HEK293 (cell line): ENCODE measurements at regions not wholly inside any gene's neighbourhood (a gene's known extent, or its start where the extent isn't known, plus 50 kb on each side); places are given as distances from the start of the nearest gene placed in this dataset.

Experiments
- CTCF ChIA-PET: fragments of 350-600 bp; formaldehyde crosslinking; extraction: SDS; loops from one replicate; lab custom pipeline; 2021; ENCODE audit warnings: antibody characterized with exemption; lab: Yijun Ruan, JAX
- POLR2A ChIA-PET: fragments of 300-600 bp; formaldehyde crosslinking; extraction: SDS; loops from one replicate; lab custom pipeline; 2020; ENCODE audit warnings: antibody characterized with exemption, inconsistent platforms; lab: Yijun Ruan, JAX
- H3K27ac ChIP-seq: fragments of 200-500 bp; sonication (Bioruptor generic); 2 replicates; pipeline ENCODE4 v1.5.1; 2014; ENCODE audit warnings: low read depth, low read length, control low read depth, inconsistent platforms; ENCODE audit errors: extremely low read depth
- H3K36me3 ChIP-seq, 2 experiments: fragments of 200-500 bp in 1 of 2; sonication (Bioruptor generic) in 1 of 2; 1 replicate in 1 of 2; 2 replicates in 1 of 2; pipeline ENCODE4 v1.5.1; 2014 to 2017; ENCODE audit warnings: inconsistent platforms in 2 of 2, low read length in 2 of 2; ENCODE audit not compliant: control insufficient read depth in 2 of 2, insufficient read depth in 1 of 2
- H3K4me1 ChIP-seq: fragments of 200-500 bp; sonication (Bioruptor generic); 2 replicates; pipeline ENCODE4 v1.5.1; 2014; ENCODE audit warnings: mild to moderate bottlenecking, low read length, inconsistent platforms; ENCODE audit not compliant: control insufficient read depth, insufficient read depth
- H3K4me3 ChIP-seq: 2 replicates; pipeline ENCODE4 v1.5.1; 2011; ENCODE audit warnings: low read depth, mild to moderate bottlenecking, control low read depth, low read length, moderate library complexity
- H3K9me3 ChIP-seq: fragments of 200-500 bp; sonication (Bioruptor generic); 2 replicates; pipeline ENCODE4 v1.5.1; 2014; ENCODE audit warnings: low read depth, low read length, inconsistent platforms; ENCODE audit not compliant: control insufficient read depth, insufficient read depth
- BCL6B ChIP-seq: fragments of 450-650 bp; formaldehyde crosslinking; IDR thresholded peaks from 2 replicates; pipeline ENCODE4 v1.5.1; 2017; ENCODE audit warnings: missing biosample characterization, missing genetic modification characterization
- IKZF3 ChIP-seq: fragments of 450-650 bp; IDR thresholded peaks from 2 replicates; pipeline ENCODE4 v1.5.0; 2018; ENCODE audit warnings: missing biosample characterization, mild to moderate bottlenecking, missing genetic modification characterization, moderate library complexity
- KLF8 ChIP-seq: fragments of 450-650 bp; formaldehyde crosslinking; IDR thresholded peaks from 2 replicates; pipeline ENCODE4 v1.5.1; 2016; ENCODE audit warnings: missing biosample characterization, missing genetic modification characterization
- MEIS1 ChIP-seq: sonication (generic); formaldehyde crosslinking; IDR thresholded peaks from 2 replicates; pipeline ENCODE4 v1.8.1; 2022; ENCODE audit warnings: missing genetic modification reagents, mild to moderate bottlenecking, borderline replicate concordance
- SETDB1 ChIP-seq: IDR thresholded peaks from one replicate; pipeline ENCODE4 v1.6.1; 2017; ENCODE audit warnings: mild to moderate bottlenecking, low read length, moderate library complexity, mixed read lengths; ENCODE audit not compliant: insufficient read length
- SP3 ChIP-seq: fragments of 450-650 bp; formaldehyde crosslinking; IDR thresholded peaks from 2 replicates; pipeline ENCODE4 v1.5.1; 2016; ENCODE audit warnings: missing biosample characterization, missing genetic modification characterization
- TRIM28 ChIP-seq: IDR thresholded peaks from 2 replicates; pipeline ENCODE4 v1.6.1; 2011; ENCODE audit warnings: low read length, control low read depth, borderline replicate concordance
- ZFP41 ChIP-seq: fragments of 450-650 bp; formaldehyde crosslinking; IDR thresholded peaks from 2 replicates; pipeline ENCODE4 v1.5.1; 2016; ENCODE audit warnings: missing biosample characterization, missing genetic modification characterization, borderline replicate concordance
- ZNF146 ChIP-seq: fragments of 450-650 bp; formaldehyde crosslinking; IDR thresholded peaks from 2 replicates; pipeline ENCODE4 v1.5.1; 2016; ENCODE audit warnings: missing biosample characterization, missing genetic modification characterization
- ZNF16 ChIP-seq: fragments of 450-650 bp; formaldehyde crosslinking; IDR thresholded peaks from 2 replicates; pipeline ENCODE4 v1.5.1; 2016; ENCODE audit warnings: low read depth, missing biosample characterization, missing genetic modification characterization
- ZNF169 ChIP-seq: fragments of 450-650 bp; formaldehyde crosslinking; IDR thresholded peaks from 2 replicates; pipeline ENCODE4 v1.5.1; 2016; ENCODE audit warnings: missing biosample characterization, missing genetic modification characterization
- ZNF19 ChIP-seq: fragments of 450-650 bp; formaldehyde crosslinking; IDR thresholded peaks from 2 replicates; pipeline ENCODE4; 2016; ENCODE audit warnings: missing biosample characterization, missing genetic modification characterization, low read depth
- ZNF2 ChIP-seq: fragments of 450-650 bp; formaldehyde crosslinking; IDR thresholded peaks from 2 replicates; pipeline ENCODE4 v1.5.1; 2016; ENCODE audit warnings: missing biosample characterization, missing genetic modification characterization
- ZNF223 ChIP-seq: fragments of 450-650 bp; formaldehyde crosslinking; IDR thresholded peaks from 2 replicates; pipeline ENCODE4 v1.5.1; 2016; ENCODE audit warnings: missing biosample characterization, missing genetic modification characterization
- ZNF266 ChIP-seq: fragments of 450-650 bp; formaldehyde crosslinking; IDR thresholded peaks from 2 replicates; pipeline ENCODE4 v1.5.1; 2016; ENCODE audit warnings: missing biosample characterization, missing genetic modification characterization, low read depth
- ZNF280C ChIP-seq: fragments of 450-650 bp; formaldehyde crosslinking; IDR thresholded peaks from 2 replicates; pipeline ENCODE4 v1.5.1; 2016; ENCODE audit warnings: missing biosample characterization, missing genetic modification characterization
- ZNF280D ChIP-seq: fragments of 450-650 bp; formaldehyde crosslinking; IDR thresholded peaks from 2 replicates; pipeline ENCODE4 v1.5.1; 2016; ENCODE audit warnings: missing biosample characterization, missing genetic modification characterization
- ZNF302 ChIP-seq: fragments of 450-650 bp; formaldehyde crosslinking; IDR thresholded peaks from 2 replicates; pipeline ENCODE4 v1.5.1; 2016; ENCODE audit warnings: missing biosample characterization, missing genetic modification characterization, low read depth
- ZNF350 ChIP-seq: fragments of 450-650 bp; formaldehyde crosslinking; IDR thresholded peaks from 2 replicates; pipeline ENCODE4 v1.5.0; 2017; ENCODE audit warnings: missing biosample characterization, mild to moderate bottlenecking, missing genetic modification characterization
- ZNF416 ChIP-seq: fragments of 450-650 bp; formaldehyde crosslinking; IDR thresholded peaks from 2 replicates; pipeline ENCODE4 v1.5.1; 2016; ENCODE audit warnings: missing biosample characterization, missing genetic modification characterization
- ZNF423 ChIP-seq: fragments of 450-650 bp; formaldehyde crosslinking; IDR thresholded peaks from 2 replicates; pipeline ENCODE4 v1.5.1; 2016; ENCODE audit warnings: missing biosample characterization, missing genetic modification characterization
- ZNF529 ChIP-seq: fragments of 450-650 bp; formaldehyde crosslinking; IDR thresholded peaks from 2 replicates; pipeline ENCODE4 v1.5.1; 2017; ENCODE audit warnings: missing genetic modification characterization, missing biosample characterization; ENCODE audit not compliant: insufficient replicate concordance
- ZNF555 ChIP-seq: fragments of 450-650 bp; formaldehyde crosslinking; conservative IDR thresholded peaks from 2 replicates; pipeline ENCODE4 v1.5.1; 2017; ENCODE audit warnings: missing biosample characterization, mild to moderate bottlenecking, missing genetic modification characterization, inconsistent platforms
- ZNF558 ChIP-seq: fragments of 450-650 bp; formaldehyde crosslinking; IDR thresholded peaks from 2 replicates; pipeline ENCODE4 v1.5.1; 2016; ENCODE audit warnings: missing biosample characterization, missing genetic modification characterization
- ZNF561 ChIP-seq: fragments of 450-650 bp; IDR thresholded peaks from 2 replicates; pipeline ENCODE4 v1.5.1; 2018; ENCODE audit warnings: missing biosample characterization, missing genetic modification characterization, borderline replicate concordance
- ZNF629 ChIP-seq: fragments of 450-650 bp; formaldehyde crosslinking; IDR thresholded peaks from 2 replicates; pipeline ENCODE4 v1.5.1; 2017; ENCODE audit warnings: missing biosample characterization, missing genetic modification characterization
- ZNF654 ChIP-seq: fragments of 450-650 bp; formaldehyde crosslinking; IDR thresholded peaks from 2 replicates; pipeline ENCODE4 v1.5.1; 2016; ENCODE audit warnings: low read depth, missing biosample characterization, missing genetic modification characterization
- ZNF785 ChIP-seq: fragments of 450-650 bp; formaldehyde crosslinking; IDR thresholded peaks from 2 replicates; pipeline ENCODE4 v1.5.1; 2016; ENCODE audit warnings: missing biosample characterization, missing genetic modification characterization
- ZNF830 ChIP-seq: fragments of 450-650 bp; IDR thresholded peaks from 2 replicates; pipeline ENCODE4 v1.5.0; 2018; ENCODE audit warnings: missing biosample characterization, missing genetic modification characterization, low read depth, mild to moderate bottlenecking, moderate library complexity
- ZSCAN23 ChIP-seq: fragments of 450-650 bp; formaldehyde crosslinking; IDR thresholded peaks from 2 replicates; pipeline ENCODE4 v1.5.1; 2016; ENCODE audit warnings: missing biosample characterization, missing genetic modification characterization

- Histone ChIP-seq H3K4me1 (no peaks in the 10 kb centered on the region), H3K27ac (no peak overlapping the region), H3K36me3 (no peaks in the 10 kb centered on the region), H3K9me3 (no peaks in the 10 kb centered on the region), H3K4me3 (no peak overlapping the region)
- no peak for TF ChIP-seq ZNF830 (tag by site-specific recombination)
- peak; percentile 56 for TF ChIP-seq ZNF654 (tag by site-specific recombination)
- TF ChIP-seq ZNF558 (tag by site-specific recombination), result no peak
- TF ChIP-seq BCL6B (tag by site-specific recombination), result no peak
- no peak for TF ChIP-seq SP3
- no peak for TF ChIP-seq ZNF785 (tag by site-specific recombination)
- TF ChIP-seq ZNF223, result no peak
- TF ChIP-seq ZNF169 (tag by site-specific recombination), result no peak
- TF ChIP-seq ZNF561 (tag by site-specific recombination), result no peak
- TF ChIP-seq ZNF2 (tag by site-specific recombination), result peak; percentile 83
- TF ChIP-seq ZNF266 (tag by site-specific recombination), result no peak
- TF ChIP-seq TRIM28, result peak; percentile 37; the same call in 1 of the 2 replicates
- no peak for TF ChIP-seq ZNF302 (tag by site-specific recombination)
- TF ChIP-seq ZNF555 (tag by site-specific recombination), result no peak
- no peak for TF ChIP-seq KLF8 (tag by site-specific recombination)
- no peak for TF ChIP-seq ZNF280C (tag by site-specific recombination)
- no peak for TF ChIP-seq ZNF19 (tag by site-specific recombination)
- no peak for TF ChIP-seq ZNF146
- no peak for TF ChIP-seq ZNF529 (tag by site-specific recombination)
- no peak for TF ChIP-seq ZNF629
- TF ChIP-seq ZNF423, result no peak
- ChIA-PET CTCF (interaction anchor here (0.6 to 1.3 kb wide), 8 partner anchors 9 to 252 kb away, joined by 3 to 5 read pairs (median 3); no protein-coding TSS in a partner anchor), POLR2A (no interaction called here)
Observed at GRCh38 chr4:121484633-121485032, 103.8 kb upstream of the QRFPR start.

GRCh38 chr4:121479808-121480207 is 99.0 kb upstream of the QRFPR start:
- Histone ChIP-seq H3K36me3 (no peaks in the 10 kb centered on the region), H3K9me3 (no peaks in the 10 kb centered on the region), H3K4me3 (no peak overlapping the region), H3K27ac (no peak overlapping the region), H3K4me1 (no peaks in the 10 kb centered on the region)
- ChIA-PET POLR2A (no interaction called here), CTCF (no interaction called here)
- TF ChIP-seq MEIS1 (CRISPR knock-in tag) (no peak), ZNF16 (tag by site-specific recombination) (no peak), IKZF3 (no peak), SETDB1 (no peak), ZNF416 (no peak), ZNF302 (tag by site-specific recombination) (no peak), ZNF280D (tag by site-specific recombination) (no peak), ZFP41 (tag by site-specific recombination) (no peak), ZNF280C (tag by site-specific recombination) (no peak), ZNF350 (no peak), ZSCAN23 (tag by site-specific recombination) (no peak), ZNF629 (no peak), ZNF423 (no peak)
